Liver (tissue), 7 donors: ENCODE measurements at regions not wholly inside any gene's neighbourhood (a gene's known extent, or its start where the extent isn't known, plus 50 kb on each side); places are given as distances from the start of the nearest gene placed in this dataset.

Experiments
- DNase-seq: peaks from one replicate; pipeline ENCODE4 v3.0.0-alpha.2; 2017; ENCODE audit warnings: low spot score
- H3K27ac ChIP-seq, 2 donors: one replicate each; pipeline ENCODE4 v1.7.0; 2013; ENCODE audit warnings: inconsistent platforms in 2 of 2, low read length in 2 of 2, control low read depth in 1 of 2, low read depth in 1 of 2, mild to moderate bottlenecking in 1 of 2
- H3K27me3 ChIP-seq, 4 donors: one replicate each; pipeline versions ENCODE4 v1.6.1 to v1.7.0; 2013; ENCODE audit warnings: low read length in 3 of 4, inconsistent platforms in 1 of 4, mild to moderate bottlenecking in 1 of 4, moderate library complexity in 1 of 4; ENCODE audit not compliant: control insufficient read depth in 4 of 4, insufficient read depth in 4 of 4
- H3K36me3 ChIP-seq, 4 donors: one replicate each; pipeline versions ENCODE4 v1.6.1 to v1.7.0; 2013; ENCODE audit warnings: low read length in 3 of 4, mild to moderate bottlenecking in 3 of 4, low read depth in 1 of 4, moderate library complexity in 1 of 4; ENCODE audit not compliant: control insufficient read depth in 4 of 4, insufficient read depth in 3 of 4
- H3K4me1 ChIP-seq, 4 donors: one replicate each; pipeline versions ENCODE4 v1.6.1 to v1.7.0; 2013; ENCODE audit warnings: low read length in 3 of 4, mild to moderate bottlenecking in 3 of 4, moderate library complexity in 1 of 4; ENCODE audit not compliant: control insufficient read depth in 4 of 4, insufficient read depth in 4 of 4
- H3K4me3 ChIP-seq, 3 donors: one replicate each; pipeline versions ENCODE4 v1.6.1 to v1.7.0; 2013; ENCODE audit warnings: low read length in 3 of 3, control low read depth in 1 of 3, low read depth in 1 of 3, mild to moderate bottlenecking in 1 of 3
- H3K9ac ChIP-seq, 2 donors: one replicate each; pipeline ENCODE4 v1.7.0; 2013; ENCODE audit warnings: low read length in 2 of 2, mild to moderate bottlenecking in 2 of 2, moderate library complexity in 2 of 2, control low read depth in 1 of 2, low read depth in 1 of 2
- H3K9me3 ChIP-seq, 4 donors: one replicate each; pipeline versions ENCODE4 v1.6.1 to v1.7.0; 2013; ENCODE audit warnings: low read length in 3 of 4; ENCODE audit not compliant: control insufficient read depth in 4 of 4
- EGR1 ChIP-seq, 2 donors: IDR thresholded peaks; 2 replicates each; pipeline ENCODE4 v1.6.1; 2016 to 2018; ENCODE audit warnings: antibody characterized with exemption in 2 of 2, low read depth in 2 of 2
- FOXA2 ChIP-seq: IDR thresholded peaks from 2 replicates; pipeline ENCODE4 v1.6.1; 2016; ENCODE audit warnings: antibody characterized with exemption
- GABPA ChIP-seq, 2 donors: IDR thresholded peaks in 1 of 2; conservative IDR thresholded peaks in 1 of 2; 2 replicates each; pipeline ENCODE4 v1.6.1; 2016; ENCODE audit warnings: antibody characterized with exemption in 2 of 2, mild to moderate bottlenecking in 1 of 2, moderate library complexity in 1 of 2
- HNF4A ChIP-seq, 2 donors: conservative IDR thresholded peaks; 2 replicates each; pipeline ENCODE4 v1.6.1; 2016; ENCODE audit warnings: antibody characterized with exemption in 2 of 2, mild to moderate bottlenecking in 2 of 2
- HNF4G ChIP-seq: IDR thresholded peaks from 2 replicates; pipeline ENCODE4 v1.6.1; 2016; ENCODE audit warnings: antibody characterized with exemption
- JUND ChIP-seq, 2 donors: IDR thresholded peaks; 2 replicates each; pipeline ENCODE4 v1.6.1; 2016; ENCODE audit warnings: antibody characterized with exemption in 2 of 2
- NR2F2 ChIP-seq: IDR thresholded peaks from 2 replicates; pipeline ENCODE4 v1.6.1; 2016; ENCODE audit warnings: antibody characterized with exemption
- RAD21 ChIP-seq, 2 donors: IDR thresholded peaks; 2 replicates each; pipeline ENCODE4 v1.6.1; 2016; ENCODE audit warnings: antibody characterized with exemption in 2 of 2, mild to moderate bottlenecking in 2 of 2
- RXRA ChIP-seq, 2 donors: IDR thresholded peaks; 2 replicates each; pipeline ENCODE4 v1.6.1; 2017 to 2018; ENCODE audit warnings: antibody characterized with exemption in 2 of 2, mild to moderate bottlenecking in 1 of 2
- SP1 ChIP-seq: IDR thresholded peaks from 2 replicates; pipeline ENCODE4 v1.6.1; 2018; ENCODE audit warnings: antibody characterized with exemption, mild to moderate bottlenecking
- TAF1 ChIP-seq: conservative IDR thresholded peaks from 2 replicates; pipeline ENCODE4 v1.6.1; 2016; ENCODE audit warnings: antibody characterized with exemption, mild to moderate bottlenecking
- WGBS: extraction: QIAGEN DNeasy Blood & Tissue Kit; methylation state at CpG from one replicate; pipeline ENCODE4 v1.1.7; 2013; 5-methylcytosine and 5-hydroxymethylcytosine counted together
- TF ChIP-seq, protein P1 (sequence below): IDR thresholded peaks from 2 replicates; pipeline ENCODE4 v1.6.1; 2016; ENCODE audit warnings: antibody characterized with exemption
- TF ChIP-seq, protein P2 (sequence below): IDR thresholded peaks from 2 replicates; pipeline ENCODE4 v1.6.1; 2016; ENCODE audit warnings: antibody characterized with exemption, mild to moderate bottlenecking
- TF ChIP-seq, protein P3 (sequence below): IDR thresholded peaks from 2 replicates; pipeline ENCODE4 v1.6.1; 2016; ENCODE audit warnings: antibody characterized with exemption
- donor health status: healthy.
- donor health status: healthy.
- donor health status: healthy.
- donor health status: healthy.

DNA sequence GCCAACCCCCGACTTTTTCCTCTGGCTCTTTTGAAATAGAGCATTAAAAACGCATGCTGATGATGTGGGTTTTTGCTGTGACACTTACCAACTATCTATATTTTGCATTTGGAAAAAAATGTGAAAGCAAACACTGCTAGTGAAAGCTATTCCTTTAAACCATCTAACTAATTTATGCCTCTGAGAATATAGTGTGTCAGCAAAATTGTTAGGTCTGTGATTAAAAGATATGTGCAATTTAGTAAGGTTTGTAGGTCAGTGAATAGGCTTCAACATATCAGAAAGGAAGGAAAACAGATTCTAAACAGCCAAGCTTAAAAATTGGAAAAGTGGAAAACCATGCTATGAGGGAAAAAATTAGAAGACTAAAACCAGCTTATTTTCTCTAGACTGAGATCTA is 1929.3 kb downstream of the NCAM2 start:
- no peaks in the 10 kb centered on the region for H3K4me1 ChIP-seq
- TF ChIP-seq SP1: no peak
- TF ChIP-seq RXRA (IDR thresholded peaks at IDR 0.05): no peak
- no peak for TF ChIP-seq TAF1
- TF ChIP-seq, protein P1, sequence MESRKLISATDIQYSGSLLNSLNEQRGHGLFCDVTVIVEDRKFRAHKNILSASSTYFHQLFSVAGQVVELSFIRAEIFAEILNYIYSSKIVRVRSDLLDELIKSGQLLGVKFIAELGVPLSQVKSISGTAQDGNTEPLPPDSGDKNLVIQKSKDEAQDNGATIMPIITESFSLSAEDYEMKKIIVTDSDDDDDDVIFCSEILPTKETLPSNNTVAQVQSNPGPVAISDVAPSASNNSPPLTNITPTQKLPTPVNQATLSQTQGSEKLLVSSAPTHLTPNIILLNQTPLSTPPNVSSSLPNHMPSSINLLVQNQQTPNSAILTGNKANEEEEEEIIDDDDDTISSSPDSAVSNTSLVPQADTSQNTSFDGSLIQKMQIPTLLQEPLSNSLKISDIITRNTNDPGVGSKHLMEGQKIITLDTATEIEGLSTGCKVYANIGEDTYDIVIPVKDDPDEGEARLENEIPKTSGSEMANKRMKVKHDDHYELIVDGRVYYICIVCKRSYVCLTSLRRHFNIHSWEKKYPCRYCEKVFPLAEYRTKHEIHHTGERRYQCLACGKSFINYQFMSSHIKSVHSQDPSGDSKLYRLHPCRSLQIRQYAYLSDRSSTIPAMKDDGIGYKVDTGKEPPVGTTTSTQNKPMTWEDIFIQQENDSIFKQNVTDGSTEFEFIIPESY: no peak
- H3K27ac ChIP-seq: no peak overlapping the region
- H3K4me3 ChIP-seq: no peak overlapping the region
- H3K9me3 ChIP-seq: no peaks in the 10 kb centered on the region
- DNase-seq: no peak
- no peak overlapping the region for H3K9ac ChIP-seq
- H3K27me3 ChIP-seq: no peaks in the 10 kb centered on the region
- H3K36me3 ChIP-seq: no peaks in the 10 kb centered on the region
- 53% methylated on average over 2 of the region's 2 CpGs for WGBS

DNA sequence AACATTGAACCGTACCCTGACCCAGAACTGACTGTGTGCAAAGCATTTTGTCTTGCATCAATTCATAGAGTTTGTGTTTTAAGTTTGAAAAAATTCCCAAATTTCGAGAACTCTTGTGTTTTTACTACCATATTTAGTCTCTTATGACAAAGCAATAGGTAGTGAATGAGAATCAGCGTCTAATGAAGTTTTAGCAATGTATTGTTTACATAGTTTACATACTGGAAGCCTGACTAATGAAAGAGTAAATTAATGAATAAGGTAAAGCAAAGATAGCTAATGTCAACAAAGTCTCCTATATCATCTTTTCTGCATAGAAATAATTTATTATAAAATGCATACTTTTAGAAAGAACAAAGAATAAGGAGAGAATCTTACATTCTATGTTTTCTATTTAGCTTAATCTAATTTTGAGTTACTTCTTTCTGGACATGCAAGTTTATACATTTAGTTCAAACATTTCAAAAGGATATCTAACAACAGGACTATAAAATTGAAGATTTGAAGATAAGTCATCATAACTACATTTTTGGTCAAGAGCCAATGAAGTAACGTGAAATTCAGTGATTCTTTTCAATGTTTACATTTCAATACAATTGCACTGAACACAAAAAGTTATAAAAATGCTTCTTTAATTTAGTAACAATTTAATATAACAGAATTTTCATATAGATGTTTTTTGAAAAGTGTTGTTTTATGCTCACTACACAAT is 1943.7 kb downstream of the NCAM2 start:
- no peak overlapping the region for H3K9ac ChIP-seq
- no peak overlapping the region for H3K27ac ChIP-seq
- no peak overlapping the region for H3K4me3 ChIP-seq
- H3K27me3 ChIP-seq: no peaks in the 10 kb centered on the region
- no peaks in the 10 kb centered on the region for H3K4me1 ChIP-seq
- DNase-seq: no peak
- H3K9me3 ChIP-seq: no peaks in the 10 kb centered on the region
- no peaks in the 10 kb centered on the region for H3K36me3 ChIP-seq
- 56% methylated on average over 4 of the region's 4 CpGs for WGBS
- TF ChIP-seq FOXA2: no peak

DNA sequence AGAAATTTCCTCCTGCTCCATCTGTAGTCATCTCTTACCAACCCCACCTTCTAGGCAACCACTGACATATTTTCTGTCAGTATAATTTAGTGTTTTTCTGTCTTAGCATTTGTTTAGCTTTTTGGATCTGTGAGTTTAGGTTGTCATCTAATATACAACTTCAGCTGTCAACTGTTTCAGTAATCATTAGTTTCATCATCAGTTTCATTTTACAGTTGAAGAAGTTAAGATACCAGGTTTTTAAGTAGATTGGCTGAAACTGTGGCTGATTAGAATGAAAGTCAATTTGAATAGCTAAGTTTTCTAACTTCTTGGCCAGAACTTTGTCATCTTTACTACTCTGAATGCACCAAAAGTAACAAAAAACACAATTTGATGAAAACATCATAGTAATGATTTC is 1957.3 kb downstream of the NCAM2 start:
- no peak overlapping the region for H3K9ac ChIP-seq
- no peaks in the 10 kb centered on the region for H3K27me3 ChIP-seq
- no peak for TF ChIP-seq SP1
- TF ChIP-seq NR2F2: no peak
- TF ChIP-seq, protein P2, sequence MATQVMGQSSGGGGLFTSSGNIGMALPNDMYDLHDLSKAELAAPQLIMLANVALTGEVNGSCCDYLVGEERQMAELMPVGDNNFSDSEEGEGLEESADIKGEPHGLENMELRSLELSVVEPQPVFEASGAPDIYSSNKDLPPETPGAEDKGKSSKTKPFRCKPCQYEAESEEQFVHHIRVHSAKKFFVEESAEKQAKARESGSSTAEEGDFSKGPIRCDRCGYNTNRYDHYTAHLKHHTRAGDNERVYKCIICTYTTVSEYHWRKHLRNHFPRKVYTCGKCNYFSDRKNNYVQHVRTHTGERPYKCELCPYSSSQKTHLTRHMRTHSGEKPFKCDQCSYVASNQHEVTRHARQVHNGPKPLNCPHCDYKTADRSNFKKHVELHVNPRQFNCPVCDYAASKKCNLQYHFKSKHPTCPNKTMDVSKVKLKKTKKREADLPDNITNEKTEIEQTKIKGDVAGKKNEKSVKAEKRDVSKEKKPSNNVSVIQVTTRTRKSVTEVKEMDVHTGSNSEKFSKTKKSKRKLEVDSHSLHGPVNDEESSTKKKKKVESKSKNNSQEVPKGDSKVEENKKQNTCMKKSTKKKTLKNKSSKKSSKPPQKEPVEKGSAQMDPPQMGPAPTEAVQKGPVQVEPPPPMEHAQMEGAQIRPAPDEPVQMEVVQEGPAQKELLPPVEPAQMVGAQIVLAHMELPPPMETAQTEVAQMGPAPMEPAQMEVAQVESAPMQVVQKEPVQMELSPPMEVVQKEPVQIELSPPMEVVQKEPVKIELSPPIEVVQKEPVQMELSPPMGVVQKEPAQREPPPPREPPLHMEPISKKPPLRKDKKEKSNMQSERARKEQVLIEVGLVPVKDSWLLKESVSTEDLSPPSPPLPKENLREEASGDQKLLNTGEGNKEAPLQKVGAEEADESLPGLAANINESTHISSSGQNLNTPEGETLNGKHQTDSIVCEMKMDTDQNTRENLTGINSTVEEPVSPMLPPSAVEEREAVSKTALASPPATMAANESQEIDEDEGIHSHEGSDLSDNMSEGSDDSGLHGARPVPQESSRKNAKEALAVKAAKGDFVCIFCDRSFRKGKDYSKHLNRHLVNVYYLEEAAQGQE: no peak
- TF ChIP-seq GABPA (IDR thresholded peaks at IDR 0.05 in 1 of 2, conservative IDR thresholded peaks at IDR 0.05 in 1 of 2): no peak
- no peak for TF ChIP-seq RXRA (IDR thresholded peaks at IDR 0.05)
- no peak for TF ChIP-seq RAD21 (IDR thresholded peaks at IDR 0.05)
- TF ChIP-seq, protein P3, sequence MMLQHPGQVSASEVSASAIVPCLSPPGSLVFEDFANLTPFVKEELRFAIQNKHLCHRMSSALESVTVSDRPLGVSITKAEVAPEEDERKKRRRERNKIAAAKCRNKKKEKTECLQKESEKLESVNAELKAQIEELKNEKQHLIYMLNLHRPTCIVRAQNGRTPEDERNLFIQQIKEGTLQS: no peak
- TF ChIP-seq TAF1: no peak
- no peak for TF ChIP-seq FOXA2
- no peak for TF ChIP-seq HNF4G
- no peak for TF ChIP-seq HNF4A (conservative IDR thresholded peaks at IDR 0.05)
- no peak for TF ChIP-seq JUND (IDR thresholded peaks at IDR 0.05)
- no peak for TF ChIP-seq EGR1 (IDR thresholded peaks at IDR 0.05; ENCODE audit: low read depth in 2 of 2)
- no peaks in the 10 kb centered on the region for H3K4me1 ChIP-seq
- H3K9me3 ChIP-seq: no peaks in the 10 kb centered on the region
- no peak for DNase-seq
- H3K36me3 ChIP-seq: no peaks in the 10 kb centered on the region
- no peak overlapping the region for H3K27ac ChIP-seq
- H3K4me3 ChIP-seq: no peak overlapping the region
